WI38 (cell line): ENCODE measurements at regions not wholly inside any gene's neighbourhood (a gene's known extent, or its start where the extent isn't known, plus 50 kb on each side); places are given as distances from the start of the nearest gene placed in this dataset.

Source experiments
- H3K4me3 ChIP-seq: 2 replicates; pipeline ENCODE4 v1.5.1; 2011; ENCODE audit warnings: low read depth, mild to moderate bottlenecking, control low read depth, low read length
- CTCF ChIP-seq: IDR thresholded peaks from 2 replicates; pipeline ENCODE4 v1.5.1; 2012; ENCODE audit warnings: low read depth, mild to moderate bottlenecking, control low read depth, low read length

GRCh38 chr4:187158003-187158402 is 434.3 kb upstream of the FAT1 start:
- TF ChIP-seq CTCF, result no peak
- H3K4me3 ChIP-seq, result no peak overlapping the region

GRCh38 chr4:187160486-187160885 is 436.8 kb upstream of the FAT1 start:
- TF ChIP-seq CTCF, result no peak
- H3K4me3 ChIP-seq, result no peak overlapping the region

- no peak overlapping the region for H3K4me3 ChIP-seq
- no peak for TF ChIP-seq CTCF
Observed at GRCh38 chr4:187166886-187167512, 443.3 kb upstream of the FAT1 start.

- TF ChIP-seq CTCF, result no peak
- H3K4me3 ChIP-seq, result no peak overlapping the region
Observed at GRCh38 chr4:187171706-187172339, 448.2 kb upstream of the FAT1 start.

GRCh38 chr4:187172340-187172761 is 448.7 kb upstream of the FAT1 start:
- H3K4me3 ChIP-seq, result no peak overlapping the region
- TF ChIP-seq CTCF, result no peak

GRCh38 chr4:187174749-187175148 is 451.1 kb upstream of the FAT1 start:
- no peak overlapping the region for H3K4me3 ChIP-seq

More at GRCh38 chr4:187174749-187175148, 451.1 kb upstream of the FAT1 start:
- no peak for TF ChIP-seq CTCF
